Osteocyte (in vitro differentiated cells): ENCODE measurements at regions not wholly inside any gene's neighbourhood (a gene's known extent, or its start where the extent isn't known, plus 50 kb on each side); places are given as distances from the start of the nearest gene placed in this dataset.

Experiments
- DNase-seq: peaks from one replicate; pipeline ENCODE4 v3.0.0; 2021; ENCODE audit warnings: mixed read lengths; ENCODE audit not compliant: unreplicated experiment; ENCODE audit errors: extremely low spot score
- H3K27ac Mint-ChIP-seq: one replicate; pipeline ENCODE4 v1.8.0; 2021; ENCODE audit warnings: mild to moderate bottlenecking, mixed read lengths; ENCODE audit not compliant: unreplicated experiment
- H3K27me3 Mint-ChIP-seq: one replicate; pipeline ENCODE4 v1.8.0; 2021; ENCODE audit warnings: mixed read lengths; ENCODE audit not compliant: unreplicated experiment
- H3K36me3 Mint-ChIP-seq: one replicate; pipeline ENCODE4 v1.8.0; 2021; ENCODE audit warnings: mixed read lengths; ENCODE audit not compliant: unreplicated experiment
- H3K4me1 Mint-ChIP-seq: one replicate; pipeline ENCODE4 v1.8.0; 2021; ENCODE audit warnings: mixed read lengths; ENCODE audit not compliant: unreplicated experiment
- H3K4me3 Mint-ChIP-seq: one replicate; pipeline ENCODE4 v1.8.0; 2021; ENCODE audit warnings: mild to moderate bottlenecking, moderate library complexity, mixed read lengths; ENCODE audit not compliant: unreplicated experiment
- H3K9me3 Mint-ChIP-seq: one replicate; pipeline ENCODE4 v1.8.0; 2021; ENCODE audit warnings: mixed read lengths; ENCODE audit not compliant: unreplicated experiment
- TF ChIP-seq, protein P1 (sequence below): fragments of 200-600 bp; sonication (generic); IDR thresholded peaks from 2 replicates; pipeline ENCODE4 v1.5.0; 2021; ENCODE audit warnings: antibody characterized with exemption, mild to moderate bottlenecking, moderate library complexity

GRCh38 chr5:118007262-118007661 lies 981.1 kb downstream of the DTWD2 start:
- Mint-ChIP-seq H3K4me1 (peaks cover 2% of the 10 kb centered on the region), H3K4me3 (no peak overlapping the region), H3K9me3 (no peaks in the 10 kb centered on the region), H3K27me3 (no peaks in the 10 kb centered on the region), H3K27ac (no peak overlapping the region), H3K36me3 (no peaks in the 10 kb centered on the region)
- DNase-seq, result no peak
- TF ChIP-seq, protein P1, sequence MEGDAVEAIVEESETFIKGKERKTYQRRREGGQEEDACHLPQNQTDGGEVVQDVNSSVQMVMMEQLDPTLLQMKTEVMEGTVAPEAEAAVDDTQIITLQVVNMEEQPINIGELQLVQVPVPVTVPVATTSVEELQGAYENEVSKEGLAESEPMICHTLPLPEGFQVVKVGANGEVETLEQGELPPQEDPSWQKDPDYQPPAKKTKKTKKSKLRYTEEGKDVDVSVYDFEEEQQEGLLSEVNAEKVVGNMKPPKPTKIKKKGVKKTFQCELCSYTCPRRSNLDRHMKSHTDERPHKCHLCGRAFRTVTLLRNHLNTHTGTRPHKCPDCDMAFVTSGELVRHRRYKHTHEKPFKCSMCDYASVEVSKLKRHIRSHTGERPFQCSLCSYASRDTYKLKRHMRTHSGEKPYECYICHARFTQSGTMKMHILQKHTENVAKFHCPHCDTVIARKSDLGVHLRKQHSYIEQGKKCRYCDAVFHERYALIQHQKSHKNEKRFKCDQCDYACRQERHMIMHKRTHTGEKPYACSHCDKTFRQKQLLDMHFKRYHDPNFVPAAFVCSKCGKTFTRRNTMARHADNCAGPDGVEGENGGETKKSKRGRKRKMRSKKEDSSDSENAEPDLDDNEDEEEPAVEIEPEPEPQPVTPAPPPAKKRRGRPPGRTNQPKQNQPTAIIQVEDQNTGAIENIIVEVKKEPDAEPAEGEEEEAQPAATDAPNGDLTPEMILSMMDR, result no peak

GRCh38 chr5:118006219-118006618 lies 982.1 kb downstream of the DTWD2 start:
- Mint-ChIP-seq H3K27ac (no peak overlapping the region), H3K4me1 (peaks cover 2% of the 10 kb centered on the region), H3K4me3 (no peak overlapping the region)

DNA sequence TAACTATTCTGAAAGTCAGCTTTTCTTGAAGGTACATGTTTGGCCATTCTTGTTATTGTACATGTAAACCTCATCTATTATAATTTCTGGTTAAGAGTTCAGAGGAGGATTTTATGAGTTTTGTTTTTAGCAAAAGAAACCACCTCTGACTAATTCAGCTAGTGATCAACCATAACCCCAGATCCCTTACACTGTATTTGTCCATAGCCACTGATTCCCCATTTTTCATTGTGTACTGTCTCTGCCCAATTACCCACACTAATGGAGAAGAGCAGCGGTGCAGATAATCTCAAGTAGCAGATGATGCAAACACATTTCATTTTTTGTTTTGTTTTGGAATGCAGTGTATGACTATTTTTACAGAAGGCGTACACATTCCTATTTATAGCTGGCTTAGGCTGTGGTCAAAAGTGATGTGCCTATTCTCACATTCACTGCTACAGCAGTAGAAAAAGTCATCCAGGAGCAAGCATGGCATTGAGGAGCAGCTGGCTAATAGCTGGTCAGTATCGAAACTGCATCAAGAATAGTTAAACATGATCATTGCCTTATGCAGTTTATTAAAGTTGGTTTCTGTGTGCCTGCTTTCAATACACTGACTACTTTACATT lies 988.3 kb downstream of the DTWD2 start:
- H3K4me3 Mint-ChIP-seq, result no peak overlapping the region
- H3K27me3 Mint-ChIP-seq, result no peaks in the 10 kb centered on the region
- no peaks in the 10 kb centered on the region for H3K9me3 Mint-ChIP-seq
- H3K4me1 Mint-ChIP-seq, result peaks cover 2% of the 10 kb centered on the region
- DNase-seq, result no peak
- no peak overlapping the region for H3K27ac Mint-ChIP-seq
- no peaks in the 10 kb centered on the region for H3K36me3 Mint-ChIP-seq
- TF ChIP-seq, protein P1, result no peak

More at GRCh38 chr5:118006219-118006618, 982.1 kb downstream of the DTWD2 start:
- TF ChIP-seq, protein P1, result no peak
- no peak for DNase-seq
- Mint-ChIP-seq H3K27me3 (no peaks in the 10 kb centered on the region), H3K9me3 (no peaks in the 10 kb centered on the region), H3K36me3 (no peaks in the 10 kb centered on the region)

DNA sequence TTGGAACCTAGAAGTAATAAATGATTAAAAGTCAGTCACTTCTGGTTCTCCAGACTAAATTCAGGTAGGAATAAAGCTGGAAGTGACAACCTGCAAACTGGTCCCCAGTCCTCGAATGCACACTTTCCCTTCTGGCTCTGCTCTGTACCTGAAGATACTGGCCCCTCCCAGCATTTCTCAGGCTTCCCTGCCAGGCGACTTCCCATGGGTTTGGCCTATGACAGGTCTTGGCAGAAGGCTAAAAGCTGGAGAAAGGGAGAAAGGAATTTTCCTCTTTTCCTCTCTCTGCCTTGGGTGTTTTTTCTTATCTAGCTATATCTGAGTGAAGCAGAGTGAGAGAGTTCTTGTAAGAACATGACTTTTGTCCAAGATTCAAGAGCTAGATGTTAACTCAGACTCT lies 1005.7 kb downstream of the DTWD2 start:
- no peak overlapping the region for H3K27ac Mint-ChIP-seq
- H3K36me3 Mint-ChIP-seq, result no peaks in the 10 kb centered on the region
- DNase-seq, result no peak
- no peaks in the 10 kb centered on the region for H3K9me3 Mint-ChIP-seq
- no peak overlapping the region for H3K4me3 Mint-ChIP-seq
- TF ChIP-seq, protein P1, result no peak
- peaks cover 8% of the 10 kb centered on the region for H3K4me1 Mint-ChIP-seq
- no peaks in the 10 kb centered on the region for H3K27me3 Mint-ChIP-seq

GRCh38 chr5:117973785-117974184 lies 1014.6 kb downstream of the DTWD2 start:
- Mint-ChIP-seq H3K36me3 (no peaks in the 10 kb centered on the region), H3K9me3 (no peaks in the 10 kb centered on the region), H3K4me3 (no peak overlapping the region), H3K27ac (no peak overlapping the region), H3K4me1 (no peaks in the 10 kb centered on the region), H3K27me3 (no peaks in the 10 kb centered on the region)
- TF ChIP-seq, protein P1, result no peak
- no peak for DNase-seq
